Rectal smooth muscle tissue (tissue), 1 donor: ENCODE measurements at regions not wholly inside any gene's neighbourhood (a gene's known extent, or its start where the extent isn't known, plus 50 kb on each side); places are given as distances from the start of the nearest gene placed in this dataset.

Experiments
- H3K27ac ChIP-seq: one replicate; pipeline ENCODE4 v1.7.0; 2013; ENCODE audit warnings: low read depth, low read length, inconsistent platforms
- H3K27me3 ChIP-seq: one replicate; pipeline ENCODE4 v1.7.0; 2013; ENCODE audit warnings: low read length; ENCODE audit not compliant: control insufficient read depth, insufficient read depth
- H3K36me3 ChIP-seq: one replicate; pipeline ENCODE4 v1.7.0; 2013; ENCODE audit warnings: low read length; ENCODE audit not compliant: control insufficient read depth, insufficient read depth
- H3K4me1 ChIP-seq: one replicate; pipeline ENCODE4 v1.7.0; 2013; ENCODE audit warnings: low read length; ENCODE audit not compliant: control insufficient read depth, insufficient read depth
- H3K4me3 ChIP-seq: one replicate; pipeline ENCODE4 v1.7.0; 2013; ENCODE audit warnings: low read length
- H3K9ac ChIP-seq: one replicate; pipeline ENCODE4 v1.7.0; 2013; ENCODE audit warnings: low read length

GRCh38 chr13:40197936-40198595 lies 468.4 kb downstream of the FOXO1 start:
- no peaks in the 10 kb centered on the region for H3K36me3 ChIP-seq
- no peak overlapping the region for H3K4me3 ChIP-seq
- no peaks in the 10 kb centered on the region for H3K27me3 ChIP-seq
- H3K9ac ChIP-seq, result no peak overlapping the region
- H3K4me1 ChIP-seq, result peaks cover 3% of the 10 kb centered on the region
- no peak overlapping the region for H3K27ac ChIP-seq

GRCh38 chr13:40200273-40200978 lies 466.0 kb downstream of the FOXO1 start:
- Histone ChIP-seq H3K27me3 (no peaks in the 10 kb centered on the region), H3K27ac (no peak overlapping the region), H3K9ac (no peak overlapping the region), H3K4me1 (no peaks in the 10 kb centered on the region), H3K36me3 (no peaks in the 10 kb centered on the region), H3K4me3 (no peak overlapping the region)

GRCh38 chr13:40204246-40204645 lies 462.2 kb downstream of the FOXO1 start:
- H3K4me3 ChIP-seq, result no peak overlapping the region

DNA sequence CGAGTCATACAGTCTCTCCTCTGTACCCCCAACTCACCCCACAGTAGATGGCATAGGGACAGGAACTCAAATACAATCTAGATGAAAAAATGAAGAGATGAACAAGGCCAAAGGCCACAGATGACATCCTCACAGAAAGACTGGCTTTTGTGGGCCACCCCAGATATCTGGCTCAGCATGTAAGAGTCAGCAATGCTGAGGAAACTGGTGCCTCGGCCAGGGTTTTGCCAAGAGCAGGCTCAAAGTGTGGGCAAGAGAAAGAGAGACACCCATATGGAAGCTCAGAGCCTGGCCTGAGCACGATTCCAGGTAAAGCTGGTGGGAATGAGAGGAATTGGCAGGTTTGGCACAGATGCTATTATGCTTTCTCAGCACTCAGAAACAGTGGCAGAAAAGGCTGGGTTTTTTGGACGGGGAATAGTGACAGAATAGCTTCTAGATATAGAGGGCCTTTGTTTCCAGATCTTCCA lies 460.6 kb downstream of the FOXO1 start:
- no peak overlapping the region for H3K27ac ChIP-seq
- H3K27me3 ChIP-seq, result no peaks in the 10 kb centered on the region
- H3K9ac ChIP-seq, result no peak overlapping the region
- H3K4me1 ChIP-seq, result no peaks in the 10 kb centered on the region
- no peak overlapping the region for H3K4me3 ChIP-seq
- H3K36me3 ChIP-seq, result no peaks in the 10 kb centered on the region

More at GRCh38 chr13:40204246-40204645, 462.2 kb downstream of the FOXO1 start:
- Histone ChIP-seq H3K36me3 (no peaks in the 10 kb centered on the region), H3K9ac (no peak overlapping the region), H3K4me1 (no peaks in the 10 kb centered on the region), H3K27ac (no peak overlapping the region), H3K27me3 (no peaks in the 10 kb centered on the region)

DNA sequence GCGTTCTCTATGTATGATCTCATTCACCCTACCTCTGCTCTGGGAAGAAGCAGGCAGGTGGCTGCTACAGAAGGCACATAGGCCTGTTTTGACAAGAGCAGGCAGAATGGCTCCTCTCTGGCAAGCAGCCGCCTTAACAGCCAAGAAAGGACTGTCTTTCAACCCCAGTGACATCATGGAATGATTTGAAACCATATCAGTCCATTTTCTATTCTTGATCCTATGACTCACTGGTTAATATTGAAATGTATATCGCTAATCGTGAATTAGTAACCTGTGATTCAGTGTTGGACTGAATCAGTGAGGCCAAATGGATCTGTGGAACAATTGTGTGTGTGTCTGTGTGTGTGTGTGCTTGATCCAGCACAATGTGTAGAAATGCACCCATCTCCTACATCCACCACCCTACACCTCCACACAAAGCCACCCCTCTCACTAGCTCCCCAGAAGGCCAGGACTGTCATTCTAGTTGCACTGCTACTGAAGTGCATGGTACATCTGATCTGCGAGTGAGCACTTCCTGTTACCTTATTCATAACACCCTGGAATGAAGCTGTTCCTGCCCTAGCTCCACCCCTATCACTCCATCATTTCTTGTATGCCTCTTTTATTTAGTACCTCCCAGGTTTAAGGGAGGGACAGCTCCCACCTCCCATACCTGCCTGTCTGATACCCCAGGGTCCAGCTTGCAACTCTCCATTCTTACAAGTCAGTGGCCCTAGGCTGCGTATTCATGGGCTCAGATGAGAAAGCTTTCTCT lies 460.0 kb downstream of the FOXO1 start:
- no peaks in the 10 kb centered on the region for H3K4me1 ChIP-seq

GRCh38 chr13:40207001-40207478 lies 459.4 kb downstream of the FOXO1 start:
- Histone ChIP-seq H3K27ac (no peak overlapping the region), H3K36me3 (no peaks in the 10 kb centered on the region), H3K27me3 (no peaks in the 10 kb centered on the region), H3K4me1 (no peaks in the 10 kb centered on the region), H3K4me3 (no peak overlapping the region), H3K9ac (no peak overlapping the region)

More for the DNA sequence above, 460.0 kb downstream of the FOXO1 start:
- H3K36me3 ChIP-seq, result no peaks in the 10 kb centered on the region
- H3K9ac ChIP-seq, result no peak overlapping the region
- no peak overlapping the region for H3K27ac ChIP-seq
- H3K4me3 ChIP-seq, result no peak overlapping the region
- H3K27me3 ChIP-seq, result no peaks in the 10 kb centered on the region

- no peaks in the 10 kb centered on the region for H3K27me3 ChIP-seq
- no peak overlapping the region for H3K4me3 ChIP-seq
- H3K36me3 ChIP-seq, result no peaks in the 10 kb centered on the region
- H3K27ac ChIP-seq, result no peak overlapping the region
- no peaks in the 10 kb centered on the region for H3K4me1 ChIP-seq
- H3K9ac ChIP-seq, result no peak overlapping the region
Measured at GRCh38 chr13:40208517-40208916, 457.9 kb downstream of the FOXO1 start.

- no peaks in the 10 kb centered on the region for H3K4me1 ChIP-seq
Measured at GRCh38 chr13:40210865-40211585, 455.4 kb downstream of the FOXO1 start.

GRCh38 chr13:40211586-40211968 lies 454.9 kb downstream of the FOXO1 start:
- H3K9ac ChIP-seq, result no peak overlapping the region
- H3K27ac ChIP-seq, result no peak overlapping the region
- H3K4me1 ChIP-seq, result no peaks in the 10 kb centered on the region
- no peaks in the 10 kb centered on the region for H3K27me3 ChIP-seq
- no peak overlapping the region for H3K4me3 ChIP-seq
- no peaks in the 10 kb centered on the region for H3K36me3 ChIP-seq

More at GRCh38 chr13:40210865-40211585, 455.4 kb downstream of the FOXO1 start:
- H3K4me3 ChIP-seq, result no peak overlapping the region
- no peaks in the 10 kb centered on the region for H3K36me3 ChIP-seq
- no peaks in the 10 kb centered on the region for H3K27me3 ChIP-seq
- no peak overlapping the region for H3K27ac ChIP-seq
- no peak overlapping the region for H3K9ac ChIP-seq

DNA sequence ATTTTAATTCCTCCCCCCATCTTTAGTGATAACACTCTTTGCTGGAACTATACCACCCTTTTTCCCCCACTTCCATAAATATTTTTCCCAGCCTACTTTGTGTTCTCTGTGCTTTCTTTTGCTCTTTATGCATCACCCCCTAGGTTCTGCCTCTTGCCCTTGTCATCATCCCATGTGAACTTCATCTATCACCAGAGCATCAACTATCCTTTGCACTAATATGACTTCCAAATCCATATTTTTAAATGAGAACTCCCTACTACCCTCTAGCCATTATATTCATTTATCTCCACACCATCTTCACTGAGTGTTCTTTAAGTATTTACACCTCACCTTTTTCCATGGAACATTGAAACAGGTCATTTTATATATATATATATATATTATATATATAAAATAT lies 452.7 kb downstream of the FOXO1 start:
- Histone ChIP-seq H3K4me3 (no peak overlapping the region), H3K27ac (no peak overlapping the region), H3K9ac (no peak overlapping the region), H3K36me3 (no peaks in the 10 kb centered on the region), H3K4me1 (no peaks in the 10 kb centered on the region), H3K27me3 (no peaks in the 10 kb centered on the region)

DNA sequence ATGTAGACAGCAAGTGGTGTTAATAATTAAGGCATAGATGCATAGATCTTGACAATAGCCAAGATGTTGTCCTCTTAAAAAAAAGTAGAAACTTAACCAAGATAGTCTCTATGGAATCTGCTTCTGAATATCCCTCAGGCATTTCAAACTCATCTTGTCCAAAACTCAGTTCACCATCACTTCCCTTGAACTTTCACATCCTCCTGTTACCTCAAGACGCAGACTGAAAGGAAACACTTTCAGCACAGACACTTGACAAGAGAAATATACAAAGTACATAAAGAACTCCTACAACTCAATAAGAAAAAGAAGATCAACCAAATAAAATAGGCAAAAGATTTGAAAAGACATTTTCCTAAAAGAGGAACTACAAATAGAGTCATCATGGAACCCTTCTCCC lies 451.1 kb downstream of the FOXO1 start:
- no peaks in the 10 kb centered on the region for H3K4me1 ChIP-seq
- H3K27me3 ChIP-seq, result no peaks in the 10 kb centered on the region
- no peak overlapping the region for H3K27ac ChIP-seq
- no peak overlapping the region for H3K9ac ChIP-seq
- H3K36me3 ChIP-seq, result no peaks in the 10 kb centered on the region
- H3K4me3 ChIP-seq, result no peak overlapping the region

GRCh38 chr13:40215747-40216146 lies 450.7 kb downstream of the FOXO1 start:
- Histone ChIP-seq H3K9ac (no peak overlapping the region), H3K36me3 (no peaks in the 10 kb centered on the region), H3K4me1 (no peaks in the 10 kb centered on the region), H3K27me3 (no peaks in the 10 kb centered on the region), H3K4me3 (no peak overlapping the region), H3K27ac (no peak overlapping the region)
